Nephron (organoid): ENCODE measurements at regions not wholly inside any gene's neighbourhood (a gene's known extent, or its start where the extent isn't known, plus 50 kb on each side); places are given as distances from the start of the nearest gene placed in this dataset.

Source experiments
- H3K27ac Mint-ChIP-seq, 3 experiments: 2 replicates each; pipeline ENCODE4 v1.8.0; 2020; ENCODE audit warnings: mixed read lengths in 3 of 3, mild to moderate bottlenecking in 2 of 3, moderate library complexity in 1 of 3
- H3K27me3 Mint-ChIP-seq: 2 replicates; pipeline ENCODE4 v1.8.0; 2021; ENCODE audit warnings: low read depth, mild to moderate bottlenecking, moderate library complexity, mixed read lengths
- H3K36me3 Mint-ChIP-seq: 2 replicates; pipeline ENCODE4 v1.8.0; 2020; ENCODE audit warnings: low read depth, mixed read lengths
- H3K4me1 Mint-ChIP-seq: 2 replicates; pipeline ENCODE4 v1.8.0; 2020; ENCODE audit warnings: mixed read lengths
- H3K4me3 Mint-ChIP-seq, 3 experiments: 2 replicates each; pipeline ENCODE4 v1.8.0; 2020; ENCODE audit warnings: mild to moderate bottlenecking in 3 of 3, mixed read lengths in 3 of 3, moderate library complexity in 2 of 3
- H3K9me3 Mint-ChIP-seq: 2 replicates; pipeline ENCODE4 v1.8.0; 2020; ENCODE audit warnings: mixed read lengths
- TF ChIP-seq, protein P1 (sequence below), 3 experiments: fragments of 200-600 bp; sonication (generic); IDR thresholded peaks; one replicate each; pipeline ENCODE4 v1.5.0; 2021; ENCODE audit warnings: antibody characterized with exemption in 3 of 3; ENCODE audit not compliant: unreplicated experiment in 3 of 3

DNA sequence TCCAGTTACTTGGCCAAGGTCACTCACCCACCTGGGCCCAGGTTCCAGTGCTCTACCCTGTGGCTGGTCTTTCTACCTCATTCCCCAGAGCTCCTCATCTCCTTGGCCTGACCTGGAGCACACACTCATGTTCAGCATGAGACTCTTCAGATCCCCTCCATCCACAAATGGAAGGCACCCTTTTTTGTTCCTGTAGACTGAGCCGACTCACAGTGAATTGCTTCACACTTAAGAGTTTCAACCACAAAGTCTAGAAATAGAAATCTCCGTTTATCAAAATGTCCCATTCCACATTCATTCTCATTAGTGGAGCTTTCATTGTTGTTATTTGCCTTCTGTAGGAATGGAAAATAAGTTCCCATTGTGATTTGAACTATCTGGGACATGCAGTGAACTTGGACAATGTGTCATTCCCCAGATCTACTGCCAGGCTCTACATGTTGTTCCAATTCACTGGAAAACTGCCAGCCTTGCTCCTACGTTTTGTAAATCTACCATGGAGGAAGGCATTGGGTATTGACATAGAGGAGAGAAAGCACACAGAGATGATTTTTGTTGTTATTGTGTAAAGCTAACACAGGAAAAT is 125.3 kb upstream of the CELF2 start:
- H3K9me3 Mint-ChIP-seq: peaks cover 24% of the 10 kb centered on the region
- H3K4me1 Mint-ChIP-seq: peaks cover 31% of the 10 kb centered on the region
- peaks cover 5% of the 10 kb centered on the region for H3K27me3 Mint-ChIP-seq
- H3K4me3 Mint-ChIP-seq: no peak overlapping the region
- TF ChIP-seq, protein P1, sequence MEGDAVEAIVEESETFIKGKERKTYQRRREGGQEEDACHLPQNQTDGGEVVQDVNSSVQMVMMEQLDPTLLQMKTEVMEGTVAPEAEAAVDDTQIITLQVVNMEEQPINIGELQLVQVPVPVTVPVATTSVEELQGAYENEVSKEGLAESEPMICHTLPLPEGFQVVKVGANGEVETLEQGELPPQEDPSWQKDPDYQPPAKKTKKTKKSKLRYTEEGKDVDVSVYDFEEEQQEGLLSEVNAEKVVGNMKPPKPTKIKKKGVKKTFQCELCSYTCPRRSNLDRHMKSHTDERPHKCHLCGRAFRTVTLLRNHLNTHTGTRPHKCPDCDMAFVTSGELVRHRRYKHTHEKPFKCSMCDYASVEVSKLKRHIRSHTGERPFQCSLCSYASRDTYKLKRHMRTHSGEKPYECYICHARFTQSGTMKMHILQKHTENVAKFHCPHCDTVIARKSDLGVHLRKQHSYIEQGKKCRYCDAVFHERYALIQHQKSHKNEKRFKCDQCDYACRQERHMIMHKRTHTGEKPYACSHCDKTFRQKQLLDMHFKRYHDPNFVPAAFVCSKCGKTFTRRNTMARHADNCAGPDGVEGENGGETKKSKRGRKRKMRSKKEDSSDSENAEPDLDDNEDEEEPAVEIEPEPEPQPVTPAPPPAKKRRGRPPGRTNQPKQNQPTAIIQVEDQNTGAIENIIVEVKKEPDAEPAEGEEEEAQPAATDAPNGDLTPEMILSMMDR (IDR thresholded peaks at IDR 0.05; ENCODE audit: unreplicated experiment in 3 of 3): no peak
- no peak overlapping the region for H3K27ac Mint-ChIP-seq
- H3K36me3 Mint-ChIP-seq: no peaks in the 10 kb centered on the region

DNA sequence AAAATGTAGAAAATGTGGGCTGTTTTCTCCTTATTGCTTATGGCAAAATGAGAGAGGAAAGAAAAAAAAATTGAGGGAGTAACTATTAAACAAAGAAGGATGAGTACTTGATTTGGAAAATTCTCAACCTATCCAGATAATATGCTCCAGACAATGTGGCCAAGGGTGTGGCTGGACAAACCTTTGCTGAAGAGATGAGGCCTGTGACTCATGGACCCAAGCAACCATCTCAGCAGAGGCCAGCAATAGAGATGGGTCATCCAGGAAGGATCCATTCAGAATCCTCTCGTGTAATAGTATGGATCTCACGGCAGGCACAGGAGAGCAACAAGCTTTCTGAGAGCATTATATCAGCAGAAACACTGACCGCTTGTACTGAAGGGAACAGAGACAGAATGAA is 120.3 kb upstream of the CELF2 start:
- Mint-ChIP-seq H3K36me3 (no peaks in the 10 kb centered on the region), H3K9me3 (peaks cover 24% of the 10 kb centered on the region), H3K4me1 (peaks cover 3% of the 10 kb centered on the region), H3K27me3 (peaks cover 8% of the 10 kb centered on the region), H3K4me3 (no peak overlapping the region), H3K27ac (no peak overlapping the region)
- TF ChIP-seq, protein P1 (IDR thresholded peaks at IDR 0.05; ENCODE audit: unreplicated experiment in 3 of 3): no peak

DNA sequence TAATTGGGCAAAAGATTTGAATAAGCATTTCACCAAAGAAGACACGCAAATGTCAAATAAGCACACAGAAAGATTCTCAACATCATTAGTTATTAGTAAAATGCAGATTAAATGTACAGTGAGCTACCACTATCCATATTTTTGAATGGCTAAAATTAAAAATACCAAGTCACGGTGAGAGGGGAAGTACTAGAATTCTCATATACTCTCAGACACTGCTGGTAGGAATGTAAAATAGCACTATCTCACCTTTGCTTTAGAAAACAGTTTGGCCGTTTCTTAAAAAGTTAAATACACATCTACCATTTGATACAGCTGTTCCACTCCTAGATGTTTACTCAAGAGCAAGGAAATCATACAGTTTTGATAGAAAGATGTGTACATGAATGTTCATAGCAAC is 115.8 kb upstream of the CELF2 start:
- Mint-ChIP-seq H3K9me3 (peaks cover 5% of the 10 kb centered on the region), H3K4me1 (no peaks in the 10 kb centered on the region), H3K36me3 (no peaks in the 10 kb centered on the region), H3K27ac (no peak overlapping the region), H3K27me3 (peaks cover 8% of the 10 kb centered on the region), H3K4me3 (no peak overlapping the region)
- TF ChIP-seq, protein P1 (IDR thresholded peaks at IDR 0.05; ENCODE audit: unreplicated experiment in 3 of 3): no peak

DNA sequence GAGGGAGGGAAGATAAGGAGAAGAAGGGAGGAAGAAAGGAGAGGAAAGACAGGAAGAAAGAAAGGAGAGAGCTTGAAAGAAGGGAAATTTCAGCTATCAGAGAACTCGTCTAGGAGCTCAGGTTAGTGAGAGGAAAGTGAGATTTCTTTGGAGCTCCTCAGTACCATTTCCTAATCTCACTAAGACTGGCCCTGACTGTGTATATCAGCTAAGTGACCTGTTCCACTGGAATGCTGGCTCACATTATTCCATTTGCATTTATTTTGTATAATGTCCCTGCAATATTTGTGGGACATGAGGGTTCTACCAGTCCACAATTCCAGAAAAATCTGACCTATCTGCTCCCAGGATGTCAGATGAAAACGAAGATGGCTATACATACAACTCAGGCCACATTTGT is 114.7 kb upstream of the CELF2 start:
- Mint-ChIP-seq H3K27me3 (peaks cover 3% of the 10 kb centered on the region), H3K36me3 (no peaks in the 10 kb centered on the region), H3K4me3 (no peak overlapping the region), H3K9me3 (peaks cover 2% of the 10 kb centered on the region), H3K27ac (no peak overlapping the region), H3K4me1 (no peaks in the 10 kb centered on the region)
- TF ChIP-seq, protein P1 (IDR thresholded peaks at IDR 0.05; ENCODE audit: unreplicated experiment in 3 of 3): no peak

DNA sequence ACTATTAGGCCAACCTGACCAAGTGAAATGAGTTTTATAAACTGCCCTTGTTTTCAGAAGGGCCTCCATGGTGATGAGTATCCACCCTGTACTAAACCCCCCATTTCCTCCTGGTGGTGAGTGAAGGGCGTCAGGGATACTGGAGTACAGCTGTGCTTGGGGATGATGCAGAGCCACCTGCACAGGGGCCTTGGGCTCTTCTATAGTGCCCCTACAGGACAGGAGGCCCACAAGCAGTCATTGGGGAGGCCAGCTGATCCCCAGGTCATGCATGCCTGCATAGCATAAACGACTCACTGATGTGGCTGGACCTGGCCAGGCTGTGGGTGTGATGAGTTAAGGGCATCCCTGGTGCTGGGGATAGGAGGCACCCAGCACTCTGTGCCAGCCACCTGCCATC is 114.1 kb upstream of the CELF2 start:
- TF ChIP-seq, protein P1 (IDR thresholded peaks at IDR 0.05; ENCODE audit: unreplicated experiment in 3 of 3): no peak
- peaks cover 3% of the 10 kb centered on the region for H3K27me3 Mint-ChIP-seq
- no peaks in the 10 kb centered on the region for H3K4me1 Mint-ChIP-seq
- H3K4me3 Mint-ChIP-seq: no peak overlapping the region
- H3K27ac Mint-ChIP-seq: no peak overlapping the region
- no peaks in the 10 kb centered on the region for H3K36me3 Mint-ChIP-seq
- H3K9me3 Mint-ChIP-seq: peaks cover 2% of the 10 kb centered on the region

DNA sequence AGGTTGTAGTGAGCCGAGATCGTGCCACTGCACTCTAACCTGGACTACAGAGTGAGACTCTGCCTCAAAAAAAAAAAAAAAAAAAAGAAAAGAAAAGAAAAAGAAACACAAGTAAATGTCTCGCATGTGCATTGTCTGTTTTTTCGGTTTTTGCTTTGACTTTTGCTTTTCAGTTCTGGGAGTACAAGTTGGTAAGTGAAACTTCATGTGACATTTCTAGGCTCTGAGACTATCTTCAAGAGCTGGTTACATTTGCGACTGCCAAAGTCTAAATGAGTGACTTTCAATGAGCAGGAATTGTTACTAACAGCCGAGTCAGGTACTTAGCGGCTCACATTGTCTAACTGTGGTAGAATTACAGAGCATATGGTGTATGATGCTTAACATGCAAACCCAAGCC is 107.0 kb upstream of the CELF2 start:
- H3K4me3 Mint-ChIP-seq: no peak overlapping the region
- H3K27ac Mint-ChIP-seq: peak overlapping the region in 2 of 3 experiments; percentile 79 to 92
- H3K36me3 Mint-ChIP-seq: no peaks in the 10 kb centered on the region
- TF ChIP-seq, protein P1 (IDR thresholded peaks at IDR 0.05; ENCODE audit: unreplicated experiment in 3 of 3): no peak
- no peaks in the 10 kb centered on the region for H3K27me3 Mint-ChIP-seq
- H3K4me1 Mint-ChIP-seq: peaks cover 35% of the 10 kb centered on the region
- H3K9me3 Mint-ChIP-seq: no peaks in the 10 kb centered on the region
